ENCODE measurements at regions not wholly inside any gene's neighbourhood (a gene's known extent, or its start where the extent isn't known, plus 50 kb on each side); places are given as distances from the start of the nearest gene placed in this dataset.

DNA sequence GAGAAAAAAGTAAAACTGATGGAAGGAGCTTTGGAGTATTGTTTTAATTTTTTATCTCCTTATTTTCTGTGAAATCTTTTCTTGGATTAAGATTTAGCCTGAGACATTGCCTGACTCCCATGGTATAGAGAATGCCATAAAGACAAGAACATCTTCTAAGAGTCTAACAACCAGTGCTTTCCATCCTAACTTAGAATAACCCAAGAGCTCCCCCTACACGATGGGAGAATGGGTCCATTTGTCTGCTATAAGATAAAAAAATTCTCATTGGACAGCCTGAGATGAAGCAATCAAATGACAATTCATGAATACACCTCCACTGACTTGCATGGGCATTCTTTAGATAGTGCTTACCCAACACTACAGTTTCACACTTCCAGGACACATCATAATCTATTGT, 478.1 kb downstream of the TTLL7 start:
- TF ChIP-seq TAF1 (IDR thresholded peaks at IDR 0.05; ENCODE audit: borderline replicate concordance, insufficient read depth, low read length) = no peak
- TF ChIP-seq, protein P1, sequence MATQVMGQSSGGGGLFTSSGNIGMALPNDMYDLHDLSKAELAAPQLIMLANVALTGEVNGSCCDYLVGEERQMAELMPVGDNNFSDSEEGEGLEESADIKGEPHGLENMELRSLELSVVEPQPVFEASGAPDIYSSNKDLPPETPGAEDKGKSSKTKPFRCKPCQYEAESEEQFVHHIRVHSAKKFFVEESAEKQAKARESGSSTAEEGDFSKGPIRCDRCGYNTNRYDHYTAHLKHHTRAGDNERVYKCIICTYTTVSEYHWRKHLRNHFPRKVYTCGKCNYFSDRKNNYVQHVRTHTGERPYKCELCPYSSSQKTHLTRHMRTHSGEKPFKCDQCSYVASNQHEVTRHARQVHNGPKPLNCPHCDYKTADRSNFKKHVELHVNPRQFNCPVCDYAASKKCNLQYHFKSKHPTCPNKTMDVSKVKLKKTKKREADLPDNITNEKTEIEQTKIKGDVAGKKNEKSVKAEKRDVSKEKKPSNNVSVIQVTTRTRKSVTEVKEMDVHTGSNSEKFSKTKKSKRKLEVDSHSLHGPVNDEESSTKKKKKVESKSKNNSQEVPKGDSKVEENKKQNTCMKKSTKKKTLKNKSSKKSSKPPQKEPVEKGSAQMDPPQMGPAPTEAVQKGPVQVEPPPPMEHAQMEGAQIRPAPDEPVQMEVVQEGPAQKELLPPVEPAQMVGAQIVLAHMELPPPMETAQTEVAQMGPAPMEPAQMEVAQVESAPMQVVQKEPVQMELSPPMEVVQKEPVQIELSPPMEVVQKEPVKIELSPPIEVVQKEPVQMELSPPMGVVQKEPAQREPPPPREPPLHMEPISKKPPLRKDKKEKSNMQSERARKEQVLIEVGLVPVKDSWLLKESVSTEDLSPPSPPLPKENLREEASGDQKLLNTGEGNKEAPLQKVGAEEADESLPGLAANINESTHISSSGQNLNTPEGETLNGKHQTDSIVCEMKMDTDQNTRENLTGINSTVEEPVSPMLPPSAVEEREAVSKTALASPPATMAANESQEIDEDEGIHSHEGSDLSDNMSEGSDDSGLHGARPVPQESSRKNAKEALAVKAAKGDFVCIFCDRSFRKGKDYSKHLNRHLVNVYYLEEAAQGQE (IDR thresholded peaks at IDR 0.05; ENCODE audit: insufficient read depth in 1 of 2, low read depth in 2 of 2, low read length in 2 of 2) = no peak
